ENCODE measurements at regions not wholly inside any gene's neighbourhood (a gene's known extent, or its start where the extent isn't known, plus 50 kb on each side); places are given as distances from the start of the nearest gene placed in this dataset.

- TF ChIP-seq ZNF462 (CRISPR knock-in tag; IDR thresholded peaks at IDR 0.05): no peak
- no peak for TF ChIP-seq POLR2AphosphoS5 (IDR thresholded peaks at IDR 0.05; ENCODE audit: low read depth)
- TF ChIP-seq EZH2phosphoT487 (IDR thresholded peaks at IDR 0.05; ENCODE audit: unreplicated experiment): no peak
- TF ChIP-seq ETS1 (IDR thresholded peaks at IDR 0.05): no peak
Measured at GRCh38 chr13:89072979-89073378, 1401.8 kb downstream of the SLITRK5 start (continued).

GRCh38 chr13:89076622-89077021 lies 1405.5 kb downstream of the SLITRK5 start:
- H3K4me1 Mint-ChIP-seq: peaks cover 5% of the 10 kb centered on the region; the same call in 1 of the 3 replicates
- H3K4me3 ChIP-seq: no peak overlapping the region
- no peaks in the 10 kb centered on the region for H3K36me3 ChIP-seq (ENCODE audit: insufficient read depth)
- no peaks in the 10 kb centered on the region for H3K36me3 Mint-ChIP-seq (ENCODE audit: low read depth)
- no peak for TF ChIP-seq NANOG (IDR thresholded peaks at IDR 0.05; ENCODE audit: borderline replicate concordance)
- no peak for TF ChIP-seq POLR2AphosphoS5 (IDR thresholded peaks at IDR 0.05; ENCODE audit: low read depth)
- TF ChIP-seq JUNB (IDR thresholded peaks at IDR 0.05; ENCODE audit: unreplicated experiment): no peak
- H3K27ac Mint-ChIP-seq: no peak overlapping the region
- no peak overlapping the region for H3K4me3 Mint-ChIP-seq
- no peaks in the 10 kb centered on the region for H3K79me2 ChIP-seq (replicated peaks; ENCODE audit: insufficient read depth)
- H4K20me1 ChIP-seq (replicated peaks; ENCODE audit: insufficient read depth): no peaks in the 10 kb centered on the region
- H3K4me1 ChIP-seq (ENCODE audit: insufficient read depth): no peaks in the 10 kb centered on the region
- H2AFZ ChIP-seq: no peak overlapping the region
- H3K9me3 Mint-ChIP-seq: peaks cover 2% of the 10 kb centered on the region; the same call in 2 of the 3 replicates
- H3K27me3 Mint-ChIP-seq (ENCODE audit: insufficient read depth, low read depth, poor library complexity): peaks cover 2% of the 10 kb centered on the region
- no peak overlapping the region for H3K27ac ChIP-seq (ENCODE audit: low read depth)
- no peaks in the 10 kb centered on the region for H3K27me3 ChIP-seq (ENCODE audit: insufficient read depth)
- H3K4me2 ChIP-seq: no peak overlapping the region
- no peak for ATAC-seq
- H3F3A ChIP-seq (replicated peaks; ENCODE audit: low read depth): no peaks in the 10 kb centered on the region
- no peaks in the 10 kb centered on the region for H3K9me2 ChIP-seq (ENCODE audit: insufficient read depth)
- no peak for DNase-seq (ENCODE audit: low spot score)

Measured in GM23338 (cell line).